Prostate gland (tissue), 2 donors: ENCODE measurements at regions not wholly inside any gene's neighbourhood (a gene's known extent, or its start where the extent isn't known, plus 50 kb on each side); places are given as distances from the start of the nearest gene placed in this dataset.

Experiments used
- DNase-seq: peaks from one replicate; pipeline ENCODE4 v3.0.0-alpha.2; 2019; ENCODE audit warnings: low spot score
- H3K27ac ChIP-seq, 2 donors: fragments of 200-600 bp; sonication (generic); 2 replicates each; pipeline ENCODE4 v1.5.1; 2017 to 2019
- H3K27me3 ChIP-seq: fragments of 200-600 bp; sonication (generic); replicated peaks from 2 replicates; pipeline ENCODE4 v1.5.1; 2019; ENCODE audit not compliant: insufficient read depth
- H3K36me3 ChIP-seq, 2 donors: fragments of 200-600 bp; sonication (generic); 1 replicate in 1 of 2; 2 replicates in 1 of 2; pipeline versions ENCODE4 v1.5.1 to v1.8.1; 2017 to 2019
- H3K4me1 ChIP-seq: fragments of 200-600 bp; sonication (generic); replicated peaks from 2 replicates; pipeline ENCODE4 v1.5.1; 2019
- H3K4me3 ChIP-seq, 2 donors: fragments of 200-600 bp; sonication (generic); 2 replicates each; pipeline ENCODE4 v1.5.1; 2017 to 2019
- H3K9me3 ChIP-seq: fragments of 200-600 bp; sonication (generic); 2 replicates; pipeline ENCODE4 v1.5.1; 2017
- POLR2A ChIP-seq: fragments of 450-650 bp; IDR thresholded peaks from one replicate; pipeline ENCODE4 v1.6.1; 2016; ENCODE audit warnings: antibody characterized with exemption, mild to moderate bottlenecking
- POLR2AphosphoS5 ChIP-seq: sonication (generic); formaldehyde crosslinking; IDR thresholded peaks from one replicate; pipeline ENCODE4 v1.6.1; 2017; ENCODE audit warnings: antibody characterized with exemption
- WGBS: methylation state at CpG from one replicate; pipeline ENCODE4 v1.1.5; 2018; 5-methylcytosine and 5-hydroxymethylcytosine counted together
- intact Hi-C: fragments of 100-400 bp; cut with DNase I; formaldehyde crosslinking; loops from one replicate; pipeline ENCODE4 v1.14.2; 2022
- TF ChIP-seq, protein P1 (sequence below), 4 experiments: fragments of 200-600 bp in 2 of 4; fragments of 450-650 bp in 2 of 4; sonication (generic) in 2 of 4; IDR thresholded peaks; 1 replicate in 3 of 4; 2 replicates in 1 of 4; pipeline ENCODE4 v1.5.1; 2016 to 2019; ENCODE audit warnings: antibody characterized with exemption in 4 of 4, mild to moderate bottlenecking in 2 of 4, moderate library complexity in 2 of 4

DNA sequence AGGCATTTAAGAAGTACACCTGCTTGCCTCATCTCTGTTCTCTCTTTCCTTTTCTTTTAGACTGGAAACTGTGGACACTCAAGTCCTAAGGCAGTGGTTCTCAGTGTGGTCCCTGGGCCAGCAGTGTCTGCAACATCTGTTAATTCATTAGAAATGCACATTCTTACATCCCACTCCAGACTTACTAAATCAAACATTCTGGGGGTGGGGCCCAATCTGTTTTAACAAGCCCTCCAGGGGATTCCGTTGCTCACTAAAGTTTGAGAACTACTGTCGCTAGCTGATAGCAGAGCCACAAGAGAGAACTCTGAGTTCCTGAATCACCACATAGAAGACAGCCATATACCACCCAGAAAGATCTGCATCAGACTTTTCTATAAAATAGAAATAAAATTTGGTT is 430.6 kb downstream of the BCOR start:
- DNase-seq: no peak
- H3K27ac ChIP-seq: no peak overlapping the region
- no peaks in the 10 kb centered on the region for H3K4me1 ChIP-seq
- no peak for TF ChIP-seq POLR2AphosphoS5
- TF ChIP-seq, protein P1, sequence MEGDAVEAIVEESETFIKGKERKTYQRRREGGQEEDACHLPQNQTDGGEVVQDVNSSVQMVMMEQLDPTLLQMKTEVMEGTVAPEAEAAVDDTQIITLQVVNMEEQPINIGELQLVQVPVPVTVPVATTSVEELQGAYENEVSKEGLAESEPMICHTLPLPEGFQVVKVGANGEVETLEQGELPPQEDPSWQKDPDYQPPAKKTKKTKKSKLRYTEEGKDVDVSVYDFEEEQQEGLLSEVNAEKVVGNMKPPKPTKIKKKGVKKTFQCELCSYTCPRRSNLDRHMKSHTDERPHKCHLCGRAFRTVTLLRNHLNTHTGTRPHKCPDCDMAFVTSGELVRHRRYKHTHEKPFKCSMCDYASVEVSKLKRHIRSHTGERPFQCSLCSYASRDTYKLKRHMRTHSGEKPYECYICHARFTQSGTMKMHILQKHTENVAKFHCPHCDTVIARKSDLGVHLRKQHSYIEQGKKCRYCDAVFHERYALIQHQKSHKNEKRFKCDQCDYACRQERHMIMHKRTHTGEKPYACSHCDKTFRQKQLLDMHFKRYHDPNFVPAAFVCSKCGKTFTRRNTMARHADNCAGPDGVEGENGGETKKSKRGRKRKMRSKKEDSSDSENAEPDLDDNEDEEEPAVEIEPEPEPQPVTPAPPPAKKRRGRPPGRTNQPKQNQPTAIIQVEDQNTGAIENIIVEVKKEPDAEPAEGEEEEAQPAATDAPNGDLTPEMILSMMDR (IDR thresholded peaks at IDR 0.05): no peak
- no peak for TF ChIP-seq POLR2A
- 58% methylated on average over 2 of the region's 2 CpGs for WGBS
- no peak overlapping the region for H3K4me3 ChIP-seq
- H3K36me3 ChIP-seq: no peaks in the 10 kb centered on the region
- intact Hi-C loops: no loop called here
- no peaks in the 10 kb centered on the region for H3K27me3 ChIP-seq
- H3K9me3 ChIP-seq: no peaks in the 10 kb centered on the region

DNA sequence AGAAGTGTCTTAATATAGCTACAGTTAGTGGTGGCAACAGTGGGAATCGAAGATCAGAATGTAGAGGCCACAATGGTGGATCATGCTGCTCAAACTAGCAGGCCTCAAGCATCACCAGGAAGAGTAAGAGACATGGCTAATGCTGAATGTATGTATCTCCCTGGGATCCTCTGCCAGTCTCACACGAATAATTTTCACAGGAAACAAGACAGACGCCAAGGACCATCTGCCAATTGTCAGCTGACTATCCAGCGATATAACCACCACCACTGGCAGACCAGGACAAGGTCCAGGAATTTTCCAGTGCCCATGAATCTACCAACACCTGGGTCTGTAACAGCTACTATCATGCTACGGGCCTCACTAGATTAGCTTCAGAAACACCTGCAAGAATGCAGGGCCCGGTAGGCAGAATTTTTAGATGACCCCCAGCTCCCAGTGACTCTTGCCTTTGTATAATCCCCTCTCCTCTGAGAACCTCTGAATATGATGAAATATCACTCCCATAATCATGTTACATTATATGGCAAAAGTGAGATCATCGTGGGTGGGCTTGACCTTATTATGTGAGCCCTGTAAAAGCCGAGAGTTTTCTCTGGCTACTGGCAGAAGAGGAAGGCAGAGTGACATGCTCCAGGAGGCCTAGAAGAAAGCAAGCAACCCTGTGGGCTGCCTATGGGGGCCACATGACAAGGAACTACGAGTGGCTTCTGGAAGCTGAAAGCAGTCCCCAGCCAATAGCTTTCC is 429.8 kb downstream of the BCOR start:
- H3K27me3 ChIP-seq: no peaks in the 10 kb centered on the region
- no peaks in the 10 kb centered on the region for H3K9me3 ChIP-seq
- H3K4me1 ChIP-seq: no peaks in the 10 kb centered on the region
- WGBS: 81% methylated on average over 7 of the region's 9 CpGs
- intact Hi-C loops: no loop called here
- H3K27ac ChIP-seq: no peak overlapping the region
- no peak for DNase-seq
- H3K36me3 ChIP-seq: no peaks in the 10 kb centered on the region
- no peak overlapping the region for H3K4me3 ChIP-seq
- TF ChIP-seq POLR2AphosphoS5: no peak

DNA sequence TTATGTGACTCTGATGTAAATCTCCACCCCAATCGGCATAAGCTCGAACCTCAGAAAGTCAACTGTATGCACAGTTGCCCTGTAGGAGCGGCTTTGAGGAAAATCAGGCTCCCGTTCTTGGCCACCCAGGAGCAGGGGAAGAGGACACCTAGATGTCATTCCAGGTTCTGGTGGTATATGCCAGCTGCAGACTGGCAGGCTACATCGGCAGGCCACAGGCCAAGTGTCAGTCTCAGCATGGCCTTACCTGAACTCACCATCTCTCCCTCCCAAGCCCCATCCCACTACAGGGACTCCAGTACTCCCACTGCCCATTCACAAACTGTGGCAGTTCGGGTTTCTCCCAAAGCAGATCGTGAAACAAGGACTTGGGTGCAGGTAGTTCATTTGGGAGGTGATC is 428.1 kb downstream of the BCOR start:
- no peaks in the 10 kb centered on the region for H3K4me1 ChIP-seq
- no peaks in the 10 kb centered on the region for H3K9me3 ChIP-seq
- intact Hi-C loops: no loop called here
- 80% methylated on average over 2 of the region's 7 CpGs for WGBS
- H3K27ac ChIP-seq: no peak overlapping the region
- H3K4me3 ChIP-seq: no peak overlapping the region
- DNase-seq: no peak
- no peaks in the 10 kb centered on the region for H3K36me3 ChIP-seq
- no peak for TF ChIP-seq POLR2A
- TF ChIP-seq, protein P1 (IDR thresholded peaks at IDR 0.05): no peak
- TF ChIP-seq POLR2AphosphoS5: no peak
- H3K27me3 ChIP-seq: no peaks in the 10 kb centered on the region

DNA sequence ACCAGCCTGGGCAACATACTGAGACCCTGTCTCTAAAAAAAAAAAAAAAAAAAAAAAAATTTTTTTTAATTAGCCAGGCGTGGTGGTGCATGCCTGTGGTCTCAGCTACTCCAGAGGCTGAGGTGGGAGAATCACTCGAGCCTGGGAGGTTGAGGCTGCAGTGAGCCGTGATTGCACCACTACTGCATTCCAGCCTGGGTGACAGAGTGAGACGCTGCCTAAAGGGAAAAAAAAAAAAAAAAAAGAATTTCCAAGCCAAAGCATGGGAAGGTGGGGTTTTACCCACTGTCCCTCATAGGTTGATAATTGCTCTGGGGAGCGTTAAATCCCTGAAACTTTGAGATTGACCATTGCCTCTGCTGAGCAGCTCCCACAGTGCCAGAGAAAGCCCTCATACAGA is 427.5 kb downstream of the BCOR start:
- Histone ChIP-seq H3K4me3 (no peak overlapping the region), H3K27me3 (no peaks in the 10 kb centered on the region), H3K36me3 (no peaks in the 10 kb centered on the region), H3K27ac (no peak overlapping the region), H3K9me3 (no peaks in the 10 kb centered on the region), H3K4me1 (no peaks in the 10 kb centered on the region)
- TF ChIP-seq POLR2A: no peak
- DNase-seq: no peak
- intact Hi-C loops: no loop called here
- WGBS: 86% methylated on average over 5 of the region's 5 CpGs

DNA sequence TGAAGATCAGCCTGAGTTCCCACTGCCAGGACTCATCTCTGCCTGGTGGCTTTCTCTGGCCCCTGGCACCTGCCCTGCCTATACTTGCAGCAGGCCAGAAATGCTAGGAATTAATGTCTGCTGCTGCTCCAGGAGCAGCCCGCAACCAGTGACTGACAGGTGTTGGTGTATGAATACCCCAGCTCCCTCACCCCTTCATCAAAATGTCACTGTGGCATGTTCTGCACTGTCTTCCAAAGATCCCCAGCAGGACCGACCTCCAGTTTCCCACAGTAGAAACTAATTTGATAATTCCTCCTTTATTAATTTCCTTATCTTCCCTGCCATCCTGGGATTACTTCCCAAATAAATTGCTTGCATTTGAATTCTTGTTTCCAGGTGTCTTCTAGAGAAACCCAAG is 425.4 kb downstream of the BCOR start:
- intact Hi-C loops: no loop called here
- Histone ChIP-seq H3K4me3 (no peak overlapping the region), H3K36me3 (no peaks in the 10 kb centered on the region), H3K4me1 (no peaks in the 10 kb centered on the region), H3K27ac (no peak overlapping the region), H3K9me3 (no peaks in the 10 kb centered on the region), H3K27me3 (no peaks in the 10 kb centered on the region)
- no peak for TF ChIP-seq POLR2AphosphoS5
- TF ChIP-seq POLR2A: no peak
- TF ChIP-seq, protein P1 (IDR thresholded peaks at IDR 0.05): no peak
- WGBS: 100% methylated on average over 2 of the region's 2 CpGs
- DNase-seq: no peak

DNA sequence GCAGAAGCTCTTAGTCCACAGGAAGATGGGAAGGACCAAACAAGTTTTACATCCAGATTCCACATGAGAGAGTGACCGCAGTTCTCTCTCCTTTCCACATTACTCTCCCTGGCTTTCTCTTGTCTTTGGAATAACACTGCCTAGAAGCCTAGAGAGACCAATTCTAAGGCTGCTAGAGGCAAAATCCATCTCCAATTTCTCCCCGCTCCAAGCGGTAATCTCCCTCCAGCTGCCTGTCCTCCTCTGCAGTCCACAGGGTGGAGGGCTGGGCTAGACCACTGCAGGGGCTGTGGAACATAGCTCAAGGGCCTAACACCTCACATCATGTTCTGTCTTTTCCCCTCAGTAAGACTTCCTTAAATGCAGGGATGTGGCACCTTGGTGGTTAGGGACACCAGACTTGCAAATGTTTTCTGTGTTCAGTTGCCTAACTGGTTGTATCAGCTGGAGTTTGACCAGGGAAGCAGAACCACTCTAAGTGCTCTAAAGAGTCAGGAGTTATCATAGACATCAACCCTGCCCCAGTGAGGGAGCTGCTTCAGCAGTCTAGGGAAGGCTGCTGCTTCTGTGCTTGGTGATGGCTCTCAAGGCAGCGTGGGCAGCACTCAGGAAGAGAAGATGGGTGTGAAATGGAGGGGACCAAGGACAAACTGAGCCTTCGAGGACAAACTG is 423.1 kb downstream of the BCOR start:
- Histone ChIP-seq H3K36me3 (no peaks in the 10 kb centered on the region), H3K4me3 (no peak overlapping the region), H3K4me1 (no peaks in the 10 kb centered on the region), H3K9me3 (no peaks in the 10 kb centered on the region), H3K27ac (no peak overlapping the region), H3K27me3 (no peaks in the 10 kb centered on the region)
- WGBS: 91% methylated on average over 5 of the region's 5 CpGs
- DNase-seq: no peak
- TF ChIP-seq POLR2AphosphoS5 (no peak), POLR2A (no peak)
- TF ChIP-seq, protein P1 (IDR thresholded peaks at IDR 0.05): no peak
- intact Hi-C loops: no loop called here
